Tibial nerve (tissue), 4 donors: ENCODE measurements at regions not wholly inside any gene's neighbourhood (a gene's known extent, or its start where the extent isn't known, plus 50 kb on each side); places are given as distances from the start of the nearest gene placed in this dataset.

ENCODE experiments used
- DNase-seq, 2 donors: peaks; one replicate each; pipeline ENCODE4 v3.0.0-alpha.2; 2019; ENCODE audit warnings: low spot score in 2 of 2
- H3K27ac ChIP-seq, 4 donors: fragments of 200-600 bp; sonication (generic) in 3 of 4; one replicate each; pipeline ENCODE4 v1.5.1; 2017 to 2019; ENCODE audit warnings: mild to moderate bottlenecking in 1 of 4
- H3K27me3 ChIP-seq, 2 donors: fragments of 200-600 bp; sonication (generic) in 1 of 2; one replicate each; pipeline versions ENCODE4 v1.5.1 to v1.6.0; 2017 to 2019
- H3K36me3 ChIP-seq, 3 donors: fragments of 200-600 bp; sonication (generic); one replicate each; pipeline ENCODE4 v1.5.1; 2018 to 2019
- H3K4me1 ChIP-seq, 4 donors: fragments of 200-600 bp; sonication (generic) in 3 of 4; one replicate each; pipeline ENCODE4 v1.5.1; 2017 to 2019
- H3K4me3 ChIP-seq, 4 donors: fragments of 200-600 bp; sonication (generic) in 3 of 4; one replicate each; pipeline ENCODE4 v1.5.1; 2017 to 2019; ENCODE audit warnings: mild to moderate bottlenecking in 1 of 4, moderate library complexity in 1 of 4
- H3K9me3 ChIP-seq, 4 donors: fragments of 200-600 bp; sonication (generic) in 3 of 4; one replicate each; pipeline ENCODE4 v1.5.1; 2017 to 2019
- EP300 ChIP-seq, 2 donors: sonication (generic); formaldehyde crosslinking; IDR thresholded peaks; one replicate each; pipeline ENCODE4 v1.6.1; 2017; ENCODE audit warnings: antibody characterized with exemption in 2 of 2, mild to moderate bottlenecking in 1 of 2
- POLR2A ChIP-seq, 2 donors: fragments of 450-650 bp; IDR thresholded peaks; one replicate each; pipeline ENCODE4 v1.6.1; 2017; ENCODE audit warnings: antibody characterized with exemption in 2 of 2, mild to moderate bottlenecking in 2 of 2, moderate library complexity in 2 of 2
- WGBS, 2 donors: methylation state at CpG; one replicate each; pipeline ENCODE4 v1.1.5; 2018; 5-methylcytosine and 5-hydroxymethylcytosine counted together
- TF ChIP-seq, protein P1 (sequence below), 5 experiments: fragments of 200-600 bp in 3 of 5; fragments of 450-650 bp in 2 of 5; sonication (generic) in 3 of 5; IDR thresholded peaks; one replicate each; pipeline ENCODE4 v1.5.1; 2016 to 2019; ENCODE audit warnings: antibody characterized with exemption in 5 of 5, mild to moderate bottlenecking in 3 of 5, moderate library complexity in 2 of 5

DNA sequence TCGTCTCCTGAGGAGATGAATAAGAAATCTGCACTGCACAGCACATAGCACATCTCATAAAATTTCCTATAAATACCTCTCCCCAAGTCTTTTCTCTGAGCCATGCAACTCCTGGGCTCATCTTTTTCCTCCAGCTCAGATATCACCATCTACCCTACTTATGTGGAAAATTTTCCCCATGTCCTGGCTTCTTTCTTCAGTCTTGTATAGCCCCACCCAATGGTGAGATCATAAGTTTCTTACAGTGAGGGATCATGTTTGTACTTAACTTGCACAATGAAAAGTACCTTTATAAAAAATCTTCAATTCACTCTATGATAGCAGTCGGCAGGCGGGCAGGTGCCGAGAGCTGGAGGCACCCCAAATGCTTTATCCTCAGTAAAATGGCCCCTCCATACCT, 198.6 kb upstream of the S100G start:
- no peaks in the 10 kb centered on the region for H3K36me3 ChIP-seq
- DNase-seq: no peak
- H3K27me3 ChIP-seq: no peaks in the 10 kb centered on the region
- no peaks in the 10 kb centered on the region for H3K9me3 ChIP-seq
- TF ChIP-seq, protein P1, sequence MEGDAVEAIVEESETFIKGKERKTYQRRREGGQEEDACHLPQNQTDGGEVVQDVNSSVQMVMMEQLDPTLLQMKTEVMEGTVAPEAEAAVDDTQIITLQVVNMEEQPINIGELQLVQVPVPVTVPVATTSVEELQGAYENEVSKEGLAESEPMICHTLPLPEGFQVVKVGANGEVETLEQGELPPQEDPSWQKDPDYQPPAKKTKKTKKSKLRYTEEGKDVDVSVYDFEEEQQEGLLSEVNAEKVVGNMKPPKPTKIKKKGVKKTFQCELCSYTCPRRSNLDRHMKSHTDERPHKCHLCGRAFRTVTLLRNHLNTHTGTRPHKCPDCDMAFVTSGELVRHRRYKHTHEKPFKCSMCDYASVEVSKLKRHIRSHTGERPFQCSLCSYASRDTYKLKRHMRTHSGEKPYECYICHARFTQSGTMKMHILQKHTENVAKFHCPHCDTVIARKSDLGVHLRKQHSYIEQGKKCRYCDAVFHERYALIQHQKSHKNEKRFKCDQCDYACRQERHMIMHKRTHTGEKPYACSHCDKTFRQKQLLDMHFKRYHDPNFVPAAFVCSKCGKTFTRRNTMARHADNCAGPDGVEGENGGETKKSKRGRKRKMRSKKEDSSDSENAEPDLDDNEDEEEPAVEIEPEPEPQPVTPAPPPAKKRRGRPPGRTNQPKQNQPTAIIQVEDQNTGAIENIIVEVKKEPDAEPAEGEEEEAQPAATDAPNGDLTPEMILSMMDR (IDR thresholded peaks at IDR 0.05): no peak
- TF ChIP-seq POLR2A (IDR thresholded peaks at IDR 0.05) (no peak), EP300 (IDR thresholded peaks at IDR 0.05) (no peak)
- H3K27ac ChIP-seq: no peak overlapping the region
- no peaks in the 10 kb centered on the region for H3K4me1 ChIP-seq
- WGBS, 2 donors: 78 to 87% methylated on average over 4 of the region's 4 CpGs
- no peak overlapping the region for H3K4me3 ChIP-seq

DNA sequence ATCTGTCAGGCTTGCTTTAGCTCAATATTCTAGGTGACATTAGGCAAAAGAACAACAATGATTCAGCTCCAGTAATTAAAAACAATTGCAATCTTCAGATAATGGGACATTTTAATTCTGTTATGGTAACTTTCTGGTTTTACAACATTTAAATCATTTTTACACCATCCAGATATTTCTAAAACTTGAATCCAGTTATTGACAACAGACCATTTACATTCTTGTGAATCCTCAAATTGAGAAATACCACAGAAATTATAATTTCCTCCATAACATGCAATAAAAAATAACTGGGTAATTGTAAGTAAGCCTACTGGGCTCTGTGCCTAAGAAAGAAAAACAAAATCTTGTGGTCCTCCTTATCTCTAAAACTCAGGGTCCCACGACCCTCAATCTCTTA, 195.0 kb upstream of the S100G start:
- TF ChIP-seq, protein P1 (IDR thresholded peaks at IDR 0.05): no peak
- TF ChIP-seq POLR2A (IDR thresholded peaks at IDR 0.05) (no peak), EP300 (IDR thresholded peaks at IDR 0.05) (no peak)
- Histone ChIP-seq H3K4me3 (no peak overlapping the region), H3K27me3 (no peaks in the 10 kb centered on the region), H3K36me3 (no peaks in the 10 kb centered on the region), H3K9me3 (no peaks in the 10 kb centered on the region), H3K4me1 (no peaks in the 10 kb centered on the region), H3K27ac (no peak overlapping the region)
- no peak for DNase-seq
- 36 to 47% methylated on average over 1 of the region's 1 CpG for WGBS, 2 donors

DNA sequence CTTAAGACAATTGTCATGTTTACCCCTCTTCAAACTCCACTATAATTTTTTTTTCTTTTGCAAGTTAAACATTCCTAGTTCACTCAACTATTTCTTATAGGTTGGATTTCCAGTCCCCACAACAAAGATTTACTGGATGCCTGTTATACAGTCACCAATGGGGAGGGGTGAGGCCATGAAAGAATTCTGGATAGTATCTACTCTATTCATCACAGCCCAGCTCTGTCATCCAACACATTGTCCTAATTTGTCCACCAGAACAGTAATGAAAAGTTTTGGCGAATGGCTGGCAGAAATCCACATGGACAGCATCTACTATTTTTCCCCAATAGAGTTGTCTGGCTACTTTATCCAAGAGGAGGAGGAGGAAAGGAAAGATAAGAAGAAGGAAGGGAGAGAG, 192.7 kb upstream of the S100G start:
- no peak for DNase-seq
- 50 to 78% methylated on average over 1 of the region's 1 CpG for WGBS, 2 donors
- no peak overlapping the region for H3K4me3 ChIP-seq

DNA sequence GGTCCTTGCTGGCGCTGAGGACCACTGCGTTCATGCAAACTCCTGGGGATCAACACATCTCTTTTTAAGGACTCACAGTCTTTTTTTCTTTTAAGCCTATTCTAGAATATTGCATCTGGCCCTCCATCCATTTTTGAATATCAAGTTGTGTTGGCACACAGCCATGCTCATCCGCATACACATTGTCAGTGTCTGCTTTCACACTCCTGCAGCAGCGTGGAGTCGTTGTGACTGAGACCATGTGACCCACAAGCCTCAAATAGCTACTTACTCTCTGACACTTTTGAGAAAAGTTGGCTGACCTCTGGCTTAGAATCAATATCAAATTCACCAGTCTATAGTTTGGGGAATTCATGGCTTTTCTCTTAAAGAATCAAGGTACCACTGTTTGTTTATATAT, 191.8 kb upstream of the S100G start:
- TF ChIP-seq, protein P1 (IDR thresholded peaks at IDR 0.05): no peak
- TF ChIP-seq POLR2A (IDR thresholded peaks at IDR 0.05) (no peak), EP300 (IDR thresholded peaks at IDR 0.05) (no peak)
- no peaks in the 10 kb centered on the region for H3K27me3 ChIP-seq
- H3K27ac ChIP-seq: no peak overlapping the region
- no peaks in the 10 kb centered on the region for H3K4me1 ChIP-seq
- H3K9me3 ChIP-seq: no peaks in the 10 kb centered on the region
- 60 to 65% methylated on average over 5 of the region's 5 CpGs for WGBS, 2 donors
- no peak overlapping the region for H3K4me3 ChIP-seq
- H3K36me3 ChIP-seq: no peaks in the 10 kb centered on the region
- no peak for DNase-seq

More for the DNA sequence above, 192.7 kb upstream of the S100G start:
- Histone ChIP-seq H3K9me3 (no peaks in the 10 kb centered on the region), H3K4me1 (no peaks in the 10 kb centered on the region), H3K27me3 (no peaks in the 10 kb centered on the region), H3K36me3 (no peaks in the 10 kb centered on the region), H3K27ac (no peak overlapping the region)
- TF ChIP-seq, protein P1 (IDR thresholded peaks at IDR 0.05): no peak
- no peak for TF ChIP-seq EP300 (IDR thresholded peaks at IDR 0.05)
- no peak for TF ChIP-seq POLR2A (IDR thresholded peaks at IDR 0.05)

DNA sequence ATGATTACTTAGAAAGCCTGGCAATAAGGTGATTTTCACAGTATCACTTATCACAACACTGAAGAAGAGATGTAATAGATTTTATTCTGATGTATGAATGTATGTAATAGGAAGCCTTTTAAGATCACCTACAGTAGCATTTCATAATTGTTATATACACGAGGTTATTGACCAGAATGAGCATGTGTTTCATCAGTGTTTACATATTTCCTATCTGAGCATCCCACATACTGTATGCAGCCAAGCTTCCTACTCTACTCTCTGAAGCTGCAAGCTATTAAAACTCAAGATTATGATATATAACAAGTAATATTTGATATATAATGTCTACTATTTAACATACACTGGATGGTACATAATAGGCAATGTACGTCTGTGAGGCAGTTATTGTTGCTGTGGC, 190.9 kb upstream of the S100G start:
- no peak for DNase-seq
- WGBS, 2 donors: 57 to 76% methylated on average over 2 of the region's 2 CpGs
- Histone ChIP-seq H3K36me3 (no peaks in the 10 kb centered on the region), H3K4me1 (no peaks in the 10 kb centered on the region), H3K9me3 (no peaks in the 10 kb centered on the region), H3K4me3 (no peak overlapping the region), H3K27ac (no peak overlapping the region), H3K27me3 (no peaks in the 10 kb centered on the region)
- TF ChIP-seq, protein P1 (IDR thresholded peaks at IDR 0.05): no peak
- no peak for TF ChIP-seq POLR2A (IDR thresholded peaks at IDR 0.05)
- no peak for TF ChIP-seq EP300 (IDR thresholded peaks at IDR 0.05)
